Stimulated activated CD8-positive, alpha-beta memory T cell treated with anti-CD3 and anti-CD28 coated beads, Interleukin-12 subunit alpha, Interleukin-12 subunit beta, amount 100 ng/mL, for 24 hours (primary cell): ENCODE measurements at regions not wholly inside any gene's neighbourhood (a gene's known extent, or its start where the extent isn't known, plus 50 kb on each side); places are given as distances from the start of the nearest gene placed in this dataset.
A peak's percentile ranks its signal among the peaks of the same experiment; 100 is the strongest.

Experiments
- DNase-seq: peaks from one replicate; pipeline ENCODE4 v3.0.0-alpha.2; 2020; ENCODE audit errors: extremely low read depth

- no peak for DNase-seq
Measured at GRCh38 chr13:75231235-75231634, 250.7 kb downstream of the TBC1D4 start.

GRCh38 chr13:75226733-75227435 is 255.1 kb downstream of the TBC1D4 start:
- no peak for DNase-seq

GRCh38 chr13:75226092-75226491 is 255.9 kb downstream of the TBC1D4 start:
- no peak for DNase-seq

- no peak for DNase-seq
Measured at GRCh38 chr13:75225288-75226032, 256.5 kb downstream of the TBC1D4 start.

GRCh38 chr13:75224053-75224742 is 257.8 kb downstream of the TBC1D4 start:
- DNase-seq = no peak

- no peak for DNase-seq
Measured at GRCh38 chr13:75222031-75222430, 259.9 kb downstream of the TBC1D4 start.

GRCh38 chr13:75220861-75221260 is 261.1 kb downstream of the TBC1D4 start:
- no peak for DNase-seq

GRCh38 chr13:75220238-75220542 is 261.8 kb downstream of the TBC1D4 start:
- no peak for DNase-seq

GRCh38 chr13:75219479-75220237 is 262.3 kb downstream of the TBC1D4 start:
- peak; percentile 47 for DNase-seq

GRCh38 chr13:75217949-75218348 is 264.0 kb downstream of the TBC1D4 start:
- no peak for DNase-seq

- no peak for DNase-seq
Measured at GRCh38 chr13:75216038-75216437, 265.9 kb downstream of the TBC1D4 start.

GRCh38 chr13:75214846-75215245 is 267.1 kb downstream of the TBC1D4 start:
- DNase-seq = no peak

GRCh38 chr13:75202981-75203380 is 279.0 kb downstream of the TBC1D4 start:
- DNase-seq = no peak

GRCh38 chr13:75197803-75198202 is 284.2 kb downstream of the TBC1D4 start:
- no peak for DNase-seq

GRCh38 chr13:75196147-75196837 is 285.7 kb downstream of the TBC1D4 start:
- no peak for DNase-seq

- no peak for DNase-seq
Measured at GRCh38 chr13:75195495-75196146, 286.3 kb downstream of the TBC1D4 start.

- DNase-seq = no peak
Measured at GRCh38 chr13:75194717-75195462, 287.1 kb downstream of the TBC1D4 start.

- no peak for DNase-seq
Measured at GRCh38 chr13:75186379-75186778, 295.6 kb downstream of the TBC1D4 start.

- DNase-seq = no peak
Measured at GRCh38 chr13:75181906-75182305, 300.1 kb downstream of the TBC1D4 start.

- DNase-seq = no peak
Measured at GRCh38 chr13:75180805-75181455, 301.0 kb downstream of the TBC1D4 start.
